HFF-Myc (cell line): ENCODE measurements at regions not wholly inside any gene's neighbourhood (a gene's known extent, or its start where the extent isn't known, plus 50 kb on each side); places are given as distances from the start of the nearest gene placed in this dataset.

ENCODE experiments used
- DNase-seq: peaks from one replicate; pipeline ENCODE4 v3.0.0-alpha.2; 2011; ENCODE audit warnings: low read depth; ENCODE audit errors: extremely low read depth
- H3K4me3 ChIP-seq: replicated peaks from 2 replicates; pipeline ENCODE4 v1.5.1; 2011; ENCODE audit warnings: low read depth, mild to moderate bottlenecking, control low read depth, low read length
- CTCF ChIP-seq: IDR thresholded peaks from 2 replicates; pipeline ENCODE4 v1.5.1; 2012; ENCODE audit warnings: mild to moderate bottlenecking, low read depth, low read length, control low read depth; ENCODE audit errors: missing control alignments

- TF ChIP-seq CTCF: no peak
- no peak overlapping the region for H3K4me3 ChIP-seq
- DNase-seq: no peak
Measured at GRCh38 chr13:102944821-102945220, 99.0 kb downstream of the ERCC5 start.

- H3K4me3 ChIP-seq: no peak overlapping the region
- TF ChIP-seq CTCF: no peak
- no peak for DNase-seq
Measured at GRCh38 chr13:102940770-102941169, 94.9 kb downstream of the ERCC5 start.

GRCh38 chr13:102940143-102940542, 94.3 kb downstream of the ERCC5 start:
- no peak for DNase-seq
- H3K4me3 ChIP-seq: no peak overlapping the region
- TF ChIP-seq CTCF: peak; percentile 29

- DNase-seq: no peak
- no peak for TF ChIP-seq CTCF
Measured at GRCh38 chr13:102935896-102936321, 90.1 kb downstream of the ERCC5 start.

GRCh38 chr13:102933523-102933922, 87.7 kb downstream of the ERCC5 start:
- TF ChIP-seq CTCF: no peak
- H3K4me3 ChIP-seq: no peak overlapping the region
- DNase-seq: no peak

More at GRCh38 chr13:102935896-102936321, 90.1 kb downstream of the ERCC5 start:
- no peak overlapping the region for H3K4me3 ChIP-seq

GRCh38 chr13:102933122-102933521, 87.3 kb downstream of the ERCC5 start:
- no peak overlapping the region for H3K4me3 ChIP-seq
- TF ChIP-seq CTCF: no peak
- no peak for DNase-seq

- DNase-seq: no peak
- no peak for TF ChIP-seq CTCF
Measured at GRCh38 chr13:102932331-102932730, 86.5 kb downstream of the ERCC5 start.

More at GRCh38 chr13:102932331-102932730, 86.5 kb downstream of the ERCC5 start:
- no peak overlapping the region for H3K4me3 ChIP-seq
